ENCODE measurements at regions not wholly inside any gene's neighbourhood (a gene's known extent, or its start where the extent isn't known, plus 50 kb on each side); places are given as distances from the start of the nearest gene placed in this dataset.

- TF ChIP-seq MYC (IDR thresholded peaks at IDR 0.05; ENCODE audit: low read depth, low read length) (no peak), CTCF (IDR thresholded peaks at IDR 0.05; ENCODE audit: low read depth, low read length) (no peak), MAX (IDR thresholded peaks at IDR 0.05; ENCODE audit: low read depth, low read length) (no peak), POLR2A (IDR thresholded peaks at IDR 0.05; ENCODE audit: extremely low read depth, insufficient read length) (no peak)
- DNase-seq (ENCODE audit: low read depth), result no peak
- H3K4me3 ChIP-seq (ENCODE audit: low read depth, low read length), result no peak overlapping the region
Observed at GRCh38 chrX:14220386-14220944, 190.8 kb upstream of the GEMIN8 start.

GRCh38 chrX:14209034-14209433 lies 179.3 kb upstream of the GEMIN8 start:
- H3K4me3 ChIP-seq (ENCODE audit: low read depth, low read length), result no peak overlapping the region
- TF ChIP-seq MYC (IDR thresholded peaks at IDR 0.05; ENCODE audit: low read depth, low read length), result no peak
- TF ChIP-seq POLR2A (IDR thresholded peaks at IDR 0.05; ENCODE audit: extremely low read depth, insufficient read length), result no peak
- TF ChIP-seq CTCF (IDR thresholded peaks at IDR 0.05; ENCODE audit: low read depth, low read length), result no peak
- TF ChIP-seq MAX (IDR thresholded peaks at IDR 0.05; ENCODE audit: low read depth, low read length), result no peak
- DNase-seq (ENCODE audit: low read depth), result no peak

GRCh38 chrX:14194711-14195110 lies 165.0 kb upstream of the GEMIN8 start:
- TF ChIP-seq CTCF (IDR thresholded peaks at IDR 0.05; ENCODE audit: low read depth, low read length) (no peak), MAX (IDR thresholded peaks at IDR 0.05; ENCODE audit: low read depth, low read length) (no peak), POLR2A (IDR thresholded peaks at IDR 0.05; ENCODE audit: extremely low read depth, insufficient read length) (no peak), MYC (IDR thresholded peaks at IDR 0.05; ENCODE audit: low read depth, low read length) (no peak)
- H3K4me3 ChIP-seq (ENCODE audit: low read depth, low read length), result no peak overlapping the region
- no peak for DNase-seq (ENCODE audit: low read depth)

- TF ChIP-seq MAX (IDR thresholded peaks at IDR 0.05; ENCODE audit: low read depth, low read length), result no peak
- no peak for TF ChIP-seq CTCF (IDR thresholded peaks at IDR 0.05; ENCODE audit: low read depth, low read length)
- no peak for TF ChIP-seq POLR2A (IDR thresholded peaks at IDR 0.05; ENCODE audit: extremely low read depth, insufficient read length)
- no peak for TF ChIP-seq MYC (IDR thresholded peaks at IDR 0.05; ENCODE audit: low read depth, low read length)
- H3K4me3 ChIP-seq (ENCODE audit: low read depth, low read length), result no peak overlapping the region
- no peak for DNase-seq (ENCODE audit: low read depth)
Observed at GRCh38 chrX:14193547-14193946, 163.9 kb upstream of the GEMIN8 start.

GRCh38 chrX:14173873-14174272 lies 144.2 kb upstream of the GEMIN8 start:
- TF ChIP-seq POLR2A (IDR thresholded peaks at IDR 0.05; ENCODE audit: extremely low read depth, insufficient read length) (no peak), CTCF (IDR thresholded peaks at IDR 0.05; ENCODE audit: low read depth, low read length) (no peak), MAX (IDR thresholded peaks at IDR 0.05; ENCODE audit: low read depth, low read length) (no peak), MYC (IDR thresholded peaks at IDR 0.05; ENCODE audit: low read depth, low read length) (no peak)
- no peak for DNase-seq (ENCODE audit: low read depth)
- H3K4me3 ChIP-seq (ENCODE audit: low read depth, low read length), result no peak overlapping the region
